GM12878 (cell line): ENCODE measurements at regions not wholly inside any gene's neighbourhood (a gene's known extent, or its start where the extent isn't known, plus 50 kb on each side); places are given as distances from the start of the nearest gene placed in this dataset.

Experiments used
- ATAC-seq: fragments of 200-7000 bp; cut with Tn5 transposase; 3 replicates; pipeline ENCODE4 v1.9.1; 2020; ENCODE audit warnings: mild to moderate bottlenecking, moderate library complexity
- BruUV-seq: library from RNA; stranded (reverse); fragments of 400-500 nt; replicated peaks from 2 replicates; lab custom pipeline; 2021; lab: Mats Ljungman, UMichigan
- CTCF ChIA-PET: fragments of 300-600 bp; sonication (Branson Sonifier 250); formaldehyde crosslinking; extraction: SDS; loops from one replicate; lab custom pipeline; 2021; ENCODE audit warnings: inconsistent platforms; lab: Yijun Ruan, JAX
- POLR2A ChIA-PET: fragments of 350-600 bp; formaldehyde crosslinking; extraction: SDS; loops from one replicate; lab custom pipeline; 2021; ENCODE audit warnings: inconsistent platforms; lab: Charles Lee
- RAD21 ChIA-PET: fragments of 300-600 bp; sonication (Branson Sonifier 250); formaldehyde crosslinking; loops from one replicate; lab custom pipeline; 2023; ENCODE audit warnings: antibody characterized with exemption; ENCODE audit not compliant: unreplicated experiment; lab: Charles Lee
- SMC1A ChIA-PET: fragments of 300-600 bp; sonication (Branson Sonifier 250); formaldehyde crosslinking; loops from one replicate; lab custom pipeline; 2023; ENCODE audit not compliant: unreplicated experiment, uncharacterized antibody; lab: Charles Lee
- DNase-seq: peaks from one replicate; pipeline ENCODE4 v3.0.0-alpha.2; 2011; ENCODE audit warnings: low read depth, low spot score
- FAIRE-seq: peaks from 3 replicates; lab custom pipeline; 2011; peaks lifted over from hg19 to GRCh38; lab: Jason Lieb, UNC
- H2AFZ ChIP-seq: 2 replicates; pipeline ENCODE4 v1.6.0; 2011; ENCODE audit warnings: low read depth, low read length, control low read depth; ENCODE audit not compliant: control insufficient read depth
- H3K27ac ChIP-seq: 2 replicates; pipeline ENCODE4 v1.5.1; 2011; ENCODE audit warnings: control low read depth; ENCODE audit not compliant: control insufficient read depth, insufficient read depth
- H3K27me3 ChIP-seq, 2 experiments: replicated peaks in 1 of 2; 2 replicates each; pipeline versions ENCODE4 v1.6.0 to v1.6.1; 2011; ENCODE audit warnings: low read length in 1 of 2; ENCODE audit not compliant: control insufficient read depth in 2 of 2, insufficient read depth in 2 of 2
- H3K36me3 ChIP-seq, 2 experiments: 2 replicates each; pipeline ENCODE4 v1.5.1; 2011; ENCODE audit warnings: low read length in 1 of 2; ENCODE audit not compliant: control insufficient read depth in 2 of 2, insufficient read depth in 2 of 2
- H3K4me1 ChIP-seq: 2 replicates; pipeline ENCODE4 v1.6.1; 2011; ENCODE audit warnings: mild to moderate bottlenecking, low read length, moderate library complexity, mixed read lengths; ENCODE audit not compliant: control insufficient read depth, insufficient read depth
- H3K4me2 ChIP-seq: 2 replicates; pipeline ENCODE4 v1.6.0; 2011; ENCODE audit warnings: control low read depth; ENCODE audit not compliant: control insufficient read depth, insufficient read depth
- H3K4me3 ChIP-seq: fragments of 200-600 bp; sonication (generic); 2 replicates; pipeline ENCODE4 v1.5.1; 2016
- H3K79me2 ChIP-seq: 2 replicates; pipeline ENCODE4 v1.6.0; 2011; ENCODE audit warnings: low read length; ENCODE audit not compliant: control insufficient read depth, insufficient read depth
- H3K9ac ChIP-seq: 2 replicates; pipeline ENCODE4 v1.8.0; 2011; ENCODE audit warnings: low read length, control low read depth, mixed read lengths; ENCODE audit not compliant: control insufficient read depth, insufficient read depth
- H3K9me3 ChIP-seq: replicated peaks from 3 replicates; pipeline ENCODE4 v1.5.1; 2011; ENCODE audit warnings: mild to moderate bottlenecking, low read length; ENCODE audit not compliant: control insufficient read depth, insufficient read depth
- H4K20me1 ChIP-seq: 2 replicates; pipeline ENCODE4 v1.6.0; 2011; ENCODE audit not compliant: control insufficient read depth, insufficient read depth
- ATF7 ChIP-seq: fragments of 450-650 bp; IDR thresholded peaks from 2 replicates; pipeline ENCODE4 v1.6.1; 2016; ENCODE audit warnings: low read depth, mild to moderate bottlenecking
- BMI1 ChIP-seq: fragments of 450-650 bp; IDR thresholded peaks from 2 replicates; pipeline ENCODE4 v1.6.1; 2016; ENCODE audit warnings: mild to moderate bottlenecking, moderate library complexity, borderline replicate concordance
- CBX5 ChIP-seq: sonication (generic); IDR thresholded peaks from 2 replicates; pipeline ENCODE4 v1.6.1; 2016; ENCODE audit warnings: low read depth, moderate library complexity, mild to moderate bottlenecking, inconsistent platforms
- MEF2A ChIP-seq: IDR thresholded peaks from 2 replicates; pipeline ENCODE4 v1.6.1; 2011; ENCODE audit warnings: low read depth, mild to moderate bottlenecking, low read length, moderate library complexity; ENCODE audit not compliant: insufficient read depth
- NBN ChIP-seq: fragments of 450-650 bp; IDR thresholded peaks from 2 replicates; pipeline ENCODE4 v1.6.1; 2016
- POLR2AphosphoS2 ChIP-seq: IDR thresholded peaks from 2 replicates; pipeline ENCODE4 v1.6.1; 2011; ENCODE audit warnings: low read depth, mild to moderate bottlenecking, low read length, improper control_type of control experiment, moderate library complexity
- POU2F2 ChIP-seq: IDR thresholded peaks from 3 replicates; pipeline ENCODE4 v1.6.1; 2011; ENCODE audit warnings: low read depth, mild to moderate bottlenecking, low read length, borderline replicate concordance
- SIN3A ChIP-seq: IDR thresholded peaks from 2 replicates; pipeline ENCODE4 v1.6.1; 2012; ENCODE audit warnings: low read depth, low read length, improper control_type of control experiment
- STAT1 ChIP-seq: fragments of 450-650 bp; conservative IDR thresholded peaks from 2 replicates; pipeline ENCODE4 v1.6.1; 2014; ENCODE audit warnings: antibody characterized with exemption, mild to moderate bottlenecking
- TARDBP ChIP-seq: IDR thresholded peaks from 2 replicates; pipeline ENCODE4 v1.6.1; 2016; ENCODE audit warnings: borderline replicate concordance
- TCF7 ChIP-seq: IDR thresholded peaks from 2 replicates; pipeline ENCODE4 v1.6.1; 2014; ENCODE audit warnings: antibody characterized with exemption, borderline replicate concordance
- ZNF207 ChIP-seq: fragments of 450-650 bp; IDR thresholded peaks from 2 replicates; pipeline ENCODE4 v1.6.1; 2014; ENCODE audit warnings: antibody characterized with exemption, mild to moderate bottlenecking, borderline replicate concordance
- WGBS: methylation state at CpG from one replicate; pipeline ENCODE4 v1.1.6; 2016; ENCODE audit warnings: low lambda C conversion rate; ENCODE audit not compliant: insufficient replicate concordance, insufficient coverage; ENCODE audit errors: missing lambda C conversion rate; 5-methylcytosine and 5-hydroxymethylcytosine counted together
- in situ Hi-C: fragments of 300-500 bp; cut with MboI; formaldehyde crosslinking; loops from 9 replicates; pipeline ENCODE4 v1.14.3; 2018; ENCODE audit warnings: mixed read lengths
- intact Hi-C: fragments of 100-400 bp; cut with micrococcal nuclease; formaldehyde crosslinking; loops from one replicate; pipeline ENCODE4 v1.14.2; 2022; ENCODE audit not compliant: unreplicated experiment
- TF ChIP-seq, protein P1 (sequence below): fragments of 450-650 bp; IDR thresholded peaks from 2 replicates; pipeline ENCODE4 v1.6.1; 2017; ENCODE audit warnings: borderline replicate concordance
- TF ChIP-seq, protein P2 (sequence below), 3 experiments: IDR thresholded peaks in 2 of 3; conservative IDR thresholded peaks in 1 of 3; 2 replicates each; pipeline ENCODE4 v1.5.1; 2011; ENCODE audit warnings: low read depth in 3 of 3, low read length in 3 of 3, mild to moderate bottlenecking in 3 of 3, control low read depth in 2 of 3, moderate library complexity in 2 of 3, inconsistent platforms in 1 of 3, mixed read lengths in 1 of 3; ENCODE audit not compliant: control insufficient read depth in 2 of 3, insufficient read depth in 1 of 3; ENCODE audit errors: extremely low read depth in 1 of 3
- TF ChIP-seq, protein P3 (sequence below): IDR thresholded peaks from 2 replicates; pipeline ENCODE4 v1.6.1; 2012; ENCODE audit warnings: low read depth, low read length, improper control_type of control experiment
- TF ChIP-seq, protein P4 (sequence below): IDR thresholded peaks from 2 replicates; pipeline ENCODE4 v1.6.1; 2011; ENCODE audit warnings: borderline replicate concordance, low read depth, mild to moderate bottlenecking, moderate library complexity, low read length; ENCODE audit not compliant: insufficient read depth, poor library complexity, severe bottlenecking
- TF ChIP-seq, protein P5 (sequence below): fragments of 450-650 bp; IDR thresholded peaks from 2 replicates; pipeline ENCODE4 v1.6.1; 2018; ENCODE audit warnings: borderline replicate concordance, mild to moderate bottlenecking; ENCODE audit not compliant: partially characterized antibody

DNA sequence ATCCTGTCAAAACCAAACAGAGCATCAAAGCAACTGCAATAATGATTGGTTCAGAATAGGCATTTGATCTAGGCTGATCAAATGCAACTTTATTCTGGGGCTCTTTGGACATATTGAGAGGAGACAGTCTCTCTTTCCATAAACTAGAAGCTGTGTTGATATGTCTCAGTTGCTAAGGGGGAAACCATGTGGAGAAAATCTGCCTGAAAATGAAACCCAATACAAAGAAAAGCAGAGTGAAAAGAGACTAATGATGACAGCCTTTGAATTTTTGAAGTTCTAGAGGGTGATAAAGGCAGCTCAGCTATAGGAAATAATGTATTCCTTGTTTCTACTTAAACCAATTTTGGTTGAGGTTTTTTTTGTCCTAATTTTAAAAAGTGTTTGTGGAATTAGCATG is 941.8 kb upstream of the POT1 start (continued):
- TF ChIP-seq POU2F2 (no peak), TARDBP (no peak), TCF7 (no peak), ZNF207 (no peak), SIN3A (no peak), MEF2A (no peak)
- TF ChIP-seq, protein P1, sequence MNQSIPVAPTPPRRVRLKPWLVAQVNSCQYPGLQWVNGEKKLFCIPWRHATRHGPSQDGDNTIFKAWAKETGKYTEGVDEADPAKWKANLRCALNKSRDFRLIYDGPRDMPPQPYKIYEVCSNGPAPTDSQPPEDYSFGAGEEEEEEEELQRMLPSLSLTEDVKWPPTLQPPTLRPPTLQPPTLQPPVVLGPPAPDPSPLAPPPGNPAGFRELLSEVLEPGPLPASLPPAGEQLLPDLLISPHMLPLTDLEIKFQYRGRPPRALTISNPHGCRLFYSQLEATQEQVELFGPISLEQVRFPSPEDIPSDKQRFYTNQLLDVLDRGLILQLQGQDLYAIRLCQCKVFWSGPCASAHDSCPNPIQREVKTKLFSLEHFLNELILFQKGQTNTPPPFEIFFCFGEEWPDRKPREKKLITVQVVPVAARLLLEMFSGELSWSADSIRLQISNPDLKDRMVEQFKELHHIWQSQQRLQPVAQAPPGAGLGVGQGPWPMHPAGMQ = no peak

DNA sequence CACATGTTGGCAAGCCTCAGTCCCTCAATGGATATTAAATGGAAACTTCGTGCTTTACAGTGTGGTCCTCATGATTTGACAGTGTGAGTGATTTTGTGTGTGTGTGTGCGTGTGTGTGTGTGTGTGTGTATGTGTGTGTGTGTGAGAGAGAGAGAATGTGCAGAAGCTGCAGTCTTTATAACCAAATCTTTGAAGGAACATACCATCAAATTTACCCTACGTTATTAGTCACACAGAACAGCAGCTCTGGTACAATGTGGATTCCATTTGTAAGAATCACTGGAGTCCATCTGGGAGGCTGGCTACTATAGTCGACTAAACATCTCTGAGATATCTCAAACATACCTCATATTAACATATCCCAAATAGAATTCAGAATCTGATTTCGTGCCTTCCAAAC is 928.0 kb upstream of the POT1 start:
- in situ Hi-C loops = no loop called here
- H3K9me3 ChIP-seq = no peaks in the 10 kb centered on the region
- no TSS peak for BruUV-seq
- H3K4me3 ChIP-seq = no peak overlapping the region
- H2AFZ ChIP-seq = no peak overlapping the region
- FAIRE-seq (no peak), DNase-seq (no peak), ATAC-seq (no peak)
- H3K4me1 ChIP-seq = no peaks in the 10 kb centered on the region
- WGBS = 20% methylated on average over 5 of the region's 5 CpGs
- ChIA-PET RAD21 (no interaction called here), SMC1A (interaction anchor here (0.6 kb wide), 1 partner anchor 204 kb away, joined by 3 read pairs; no protein-coding TSS in a partner anchor), POLR2A (no interaction called here), CTCF (no interaction called here)
- H3K27me3 ChIP-seq = no peaks in the 10 kb centered on the region
- no peaks in the 10 kb centered on the region for H3K36me3 ChIP-seq
- no peaks in the 10 kb centered on the region for H3K79me2 ChIP-seq
- H4K20me1 ChIP-seq = no peaks in the 10 kb centered on the region
- intact Hi-C loops = no loop called here
- no peak overlapping the region for H3K9ac ChIP-seq
- H3K4me2 ChIP-seq = no peak overlapping the region
- H3K27ac ChIP-seq = no peak overlapping the region
- TF ChIP-seq, protein P2, sequence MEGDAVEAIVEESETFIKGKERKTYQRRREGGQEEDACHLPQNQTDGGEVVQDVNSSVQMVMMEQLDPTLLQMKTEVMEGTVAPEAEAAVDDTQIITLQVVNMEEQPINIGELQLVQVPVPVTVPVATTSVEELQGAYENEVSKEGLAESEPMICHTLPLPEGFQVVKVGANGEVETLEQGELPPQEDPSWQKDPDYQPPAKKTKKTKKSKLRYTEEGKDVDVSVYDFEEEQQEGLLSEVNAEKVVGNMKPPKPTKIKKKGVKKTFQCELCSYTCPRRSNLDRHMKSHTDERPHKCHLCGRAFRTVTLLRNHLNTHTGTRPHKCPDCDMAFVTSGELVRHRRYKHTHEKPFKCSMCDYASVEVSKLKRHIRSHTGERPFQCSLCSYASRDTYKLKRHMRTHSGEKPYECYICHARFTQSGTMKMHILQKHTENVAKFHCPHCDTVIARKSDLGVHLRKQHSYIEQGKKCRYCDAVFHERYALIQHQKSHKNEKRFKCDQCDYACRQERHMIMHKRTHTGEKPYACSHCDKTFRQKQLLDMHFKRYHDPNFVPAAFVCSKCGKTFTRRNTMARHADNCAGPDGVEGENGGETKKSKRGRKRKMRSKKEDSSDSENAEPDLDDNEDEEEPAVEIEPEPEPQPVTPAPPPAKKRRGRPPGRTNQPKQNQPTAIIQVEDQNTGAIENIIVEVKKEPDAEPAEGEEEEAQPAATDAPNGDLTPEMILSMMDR (IDR thresholded peaks at IDR 0.05 in 2 of 3, conservative IDR thresholded peaks at IDR 0.05 in 1 of 3; ENCODE audit: control insufficient read depth in 2 of 3, extremely low read depth in 1 of 3, insufficient read depth in 1 of 3, low read depth in 3 of 3, low read length in 3 of 3) = no peak
- TF ChIP-seq NBN = no peak
- TF ChIP-seq STAT1 = no peak
- TF ChIP-seq, protein P3, sequence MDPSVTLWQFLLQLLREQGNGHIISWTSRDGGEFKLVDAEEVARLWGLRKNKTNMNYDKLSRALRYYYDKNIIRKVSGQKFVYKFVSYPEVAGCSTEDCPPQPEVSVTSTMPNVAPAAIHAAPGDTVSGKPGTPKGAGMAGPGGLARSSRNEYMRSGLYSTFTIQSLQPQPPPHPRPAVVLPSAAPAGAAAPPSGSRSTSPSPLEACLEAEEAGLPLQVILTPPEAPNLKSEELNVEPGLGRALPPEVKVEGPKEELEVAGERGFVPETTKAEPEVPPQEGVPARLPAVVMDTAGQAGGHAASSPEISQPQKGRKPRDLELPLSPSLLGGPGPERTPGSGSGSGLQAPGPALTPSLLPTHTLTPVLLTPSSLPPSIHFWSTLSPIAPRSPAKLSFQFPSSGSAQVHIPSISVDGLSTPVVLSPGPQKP = no peak
- TF ChIP-seq ATF7 = no peak
- TF ChIP-seq CBX5 = no peak
- TF ChIP-seq, protein P4, sequence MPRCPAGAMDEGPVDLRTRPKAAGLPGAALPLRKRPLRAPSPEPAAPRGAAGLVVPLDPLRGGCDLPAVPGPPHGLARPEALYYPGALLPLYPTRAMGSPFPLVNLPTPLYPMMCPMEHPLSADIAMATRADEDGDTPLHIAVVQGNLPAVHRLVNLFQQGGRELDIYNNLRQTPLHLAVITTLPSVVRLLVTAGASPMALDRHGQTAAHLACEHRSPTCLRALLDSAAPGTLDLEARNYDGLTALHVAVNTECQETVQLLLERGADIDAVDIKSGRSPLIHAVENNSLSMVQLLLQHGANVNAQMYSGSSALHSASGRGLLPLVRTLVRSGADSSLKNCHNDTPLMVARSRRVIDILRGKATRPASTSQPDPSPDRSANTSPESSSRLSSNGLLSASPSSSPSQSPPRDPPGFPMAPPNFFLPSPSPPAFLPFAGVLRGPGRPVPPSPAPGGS = no peak
- TF ChIP-seq, protein P5, sequence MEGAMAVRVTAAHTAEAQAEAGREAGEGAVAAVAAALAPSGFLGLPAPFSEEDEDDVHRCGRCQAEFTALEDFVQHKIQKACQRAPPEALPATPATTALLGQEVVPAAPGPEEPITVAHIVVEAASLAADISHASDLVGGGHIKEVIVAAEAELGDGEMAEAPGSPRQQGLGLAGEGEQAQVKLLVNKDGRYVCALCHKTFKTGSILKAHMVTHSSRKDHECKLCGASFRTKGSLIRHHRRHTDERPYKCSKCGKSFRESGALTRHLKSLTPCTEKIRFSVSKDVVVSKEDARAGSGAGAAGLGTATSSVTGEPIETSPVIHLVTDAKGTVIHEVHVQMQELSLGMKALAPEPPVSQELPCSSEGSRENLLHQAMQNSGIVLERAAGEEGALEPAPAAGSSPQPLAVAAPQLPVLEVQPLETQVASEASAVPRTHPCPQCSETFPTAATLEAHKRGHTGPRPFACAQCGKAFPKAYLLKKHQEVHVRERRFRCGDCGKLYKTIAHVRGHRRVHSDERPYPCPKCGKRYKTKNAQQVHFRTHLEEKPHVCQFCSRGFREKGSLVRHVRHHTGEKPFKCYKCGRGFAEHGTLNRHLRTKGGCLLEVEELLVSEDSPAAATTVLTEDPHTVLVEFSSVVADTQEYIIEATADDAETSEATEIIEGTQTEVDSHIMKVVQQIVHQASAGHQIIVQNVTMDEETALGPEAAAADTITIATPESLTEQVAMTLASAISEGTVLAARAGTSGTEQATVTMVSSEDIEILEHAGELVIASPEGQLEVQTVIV = no peak
- no peak for TF ChIP-seq POLR2AphosphoS2
- no peak for TF ChIP-seq BMI1
